Mesenchymal stem cell (in vitro differentiated cells and primary cell): ENCODE measurements at regions not wholly inside any gene's neighbourhood (a gene's known extent, or its start where the extent isn't known, plus 50 kb on each side); places are given as distances from the start of the nearest gene placed in this dataset.

Experiments used
- DNase-seq: peaks from one replicate; pipeline ENCODE4 v3.0.0-alpha.2; 2013
- H2AFZ ChIP-seq: one replicate; pipeline ENCODE4 v1.6.1; 2013; ENCODE audit warnings: low read depth, mild to moderate bottlenecking, control low read depth, inconsistent platforms, low read length, moderate library complexity
- H2AK5ac ChIP-seq: 2 replicates; pipeline ENCODE4 v1.6.1; 2013; ENCODE audit warnings: low read length, moderate library complexity, mild to moderate bottlenecking, inconsistent platforms; ENCODE audit not compliant: severe bottlenecking
- H2BK120ac ChIP-seq: one replicate; pipeline ENCODE4 v1.6.1; 2013; ENCODE audit warnings: low read depth, mild to moderate bottlenecking, inconsistent platforms, low read length, moderate library complexity
- H2BK12ac ChIP-seq, 2 experiments: one replicate each; pipeline ENCODE4 v1.6.1; 2013; ENCODE audit warnings: inconsistent platforms in 2 of 2, low read length in 2 of 2, mild to moderate bottlenecking in 2 of 2, moderate library complexity in 2 of 2, control low read depth in 1 of 2
- H2BK15ac ChIP-seq: one replicate; pipeline ENCODE4 v1.6.1; 2013; ENCODE audit warnings: mild to moderate bottlenecking, low read depth, inconsistent platforms; ENCODE audit not compliant: poor library complexity, severe bottlenecking
- H2BK5ac ChIP-seq: 2 replicates; pipeline ENCODE4 v1.6.1; 2013; ENCODE audit warnings: low read depth, mild to moderate bottlenecking, low read length, control low read depth, inconsistent platforms; ENCODE audit not compliant: poor library complexity, severe bottlenecking
- H3K14ac ChIP-seq, 2 experiments: one replicate each; pipeline ENCODE4 v1.6.1; 2013; ENCODE audit warnings: inconsistent platforms in 2 of 2, low read length in 2 of 2, control low read depth in 1 of 2, mild to moderate bottlenecking in 1 of 2, moderate library complexity in 1 of 2
- H3K18ac ChIP-seq, 2 experiments: one replicate each; pipeline ENCODE4 v1.6.1; 2013; ENCODE audit warnings: inconsistent platforms in 2 of 2, low read length in 2 of 2, control low read depth in 1 of 2, low read depth in 1 of 2, mild to moderate bottlenecking in 1 of 2
- H3K23ac ChIP-seq, 2 experiments: one replicate each; pipeline ENCODE4 v1.6.1; 2013; ENCODE audit warnings: inconsistent platforms in 2 of 2, low read length in 2 of 2, mild to moderate bottlenecking in 2 of 2, moderate library complexity in 2 of 2, control low read depth in 1 of 2
- H3K27ac ChIP-seq: 2 replicates; pipeline ENCODE4 v1.5.1; 2013; ENCODE audit warnings: mild to moderate bottlenecking, moderate library complexity, low read length, control low read depth, inconsistent platforms; ENCODE audit not compliant: poor library complexity, severe bottlenecking
- H3K27me3 ChIP-seq, 2 experiments: 2 replicates each; pipeline versions ENCODE4 v1.6.1 to v1.7.0; 2013; ENCODE audit warnings: low read length in 2 of 2, mild to moderate bottlenecking in 2 of 2, moderate library complexity in 2 of 2, control low read depth in 1 of 2, inconsistent platforms in 1 of 2; ENCODE audit not compliant: control insufficient read depth in 1 of 2, insufficient read depth in 1 of 2
- H3K36me3 ChIP-seq, 2 experiments: 2 replicates each; pipeline versions ENCODE4 v1.6.1 to v1.7.0; 2013; ENCODE audit warnings: low read length in 2 of 2, control low read depth in 1 of 2, inconsistent platforms in 1 of 2, low read depth in 1 of 2, mild to moderate bottlenecking in 1 of 2; ENCODE audit not compliant: insufficient read depth in 2 of 2, control insufficient read depth in 1 of 2
- H3K4ac ChIP-seq, 2 experiments: one replicate each; pipeline ENCODE4 v1.6.1; 2013; ENCODE audit warnings: inconsistent platforms in 2 of 2, low read length in 2 of 2, mild to moderate bottlenecking in 2 of 2, moderate library complexity in 2 of 2, control low read depth in 1 of 2, low read depth in 1 of 2
- H3K4me1 ChIP-seq: 2 replicates; pipeline ENCODE4 v1.6.1; 2013; ENCODE audit warnings: low read depth, low read length, control low read depth; ENCODE audit not compliant: control insufficient read depth, insufficient read depth
- H3K4me2 ChIP-seq: 2 replicates; pipeline ENCODE4 v1.6.1; 2013; ENCODE audit warnings: low read length, mild to moderate bottlenecking, inconsistent platforms; ENCODE audit not compliant: poor library complexity, severe bottlenecking
- H3K4me3 ChIP-seq, 2 experiments: 2 replicates each; pipeline versions ENCODE4 v1.5.1 to v1.7.0; 2013; ENCODE audit warnings: low read length in 2 of 2, mild to moderate bottlenecking in 2 of 2, control low read depth in 1 of 2, low read depth in 1 of 2; ENCODE audit not compliant: insufficient read depth in 1 of 2
- H3K79me1 ChIP-seq: replicated peaks from 2 replicates; pipeline ENCODE4 v1.6.1; 2013; ENCODE audit warnings: mild to moderate bottlenecking, control low read depth, low read length, inconsistent platforms; ENCODE audit not compliant: poor library complexity, severe bottlenecking
- H3K9ac ChIP-seq: 2 replicates; pipeline ENCODE4 v1.7.0; 2013; ENCODE audit warnings: mild to moderate bottlenecking, low read length, moderate library complexity
- H3K9me3 ChIP-seq: 2 replicates; pipeline ENCODE4 v1.7.0; 2013; ENCODE audit warnings: mild to moderate bottlenecking, low read length; ENCODE audit not compliant: control insufficient read depth
- H4K8ac ChIP-seq: one replicate; pipeline ENCODE4 v1.6.1; 2013; ENCODE audit warnings: inconsistent platforms, mild to moderate bottlenecking, low read length, moderate library complexity
- H4K91ac ChIP-seq: one replicate; pipeline ENCODE4 v1.6.1; 2013; ENCODE audit warnings: mild to moderate bottlenecking, low read length, inconsistent platforms
- WGBS: methylation state at CpG from one replicate; pipeline ENCODE4 v1.1.7; 2013; ENCODE audit warnings: mixed read lengths; 5-methylcytosine and 5-hydroxymethylcytosine counted together

DNA sequence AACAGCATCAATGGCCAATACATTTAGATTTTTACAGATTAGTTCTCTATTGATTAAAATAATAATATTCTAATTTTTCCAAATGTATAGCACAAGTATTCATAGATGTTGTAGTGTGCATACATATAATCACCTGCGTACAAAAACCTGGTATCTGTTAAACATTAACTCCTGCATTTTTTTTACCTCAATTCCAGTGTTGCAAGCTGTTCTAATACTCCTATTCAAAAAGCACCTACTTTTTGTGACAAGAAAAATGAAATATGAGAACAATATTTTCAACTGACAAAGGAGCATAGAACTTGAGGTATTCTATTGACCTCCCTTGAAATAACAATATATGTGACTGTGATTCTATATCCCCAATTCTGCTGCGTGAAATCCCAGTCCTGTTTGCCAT, 422.9 kb upstream of the PCDH20 start:
- Histone ChIP-seq H3K79me1 (no peaks in the 10 kb centered on the region), H3K4me2 (no peak overlapping the region), H4K8ac (no peak overlapping the region), H4K91ac (no peak overlapping the region), H3K4ac (no peak overlapping the region), H3K4me1 (no peaks in the 10 kb centered on the region), H3K23ac (no peak overlapping the region), H3K18ac (no peak overlapping the region), H3K9me3 (no peaks in the 10 kb centered on the region), H2AFZ (no peak overlapping the region), H2BK5ac (no peak overlapping the region), H2BK12ac (no peak overlapping the region), H3K36me3 (no peaks in the 10 kb centered on the region), H2AK5ac (no peak overlapping the region), H3K14ac (no peak overlapping the region), H3K9ac (no peak overlapping the region), H3K27me3 (no peaks in the 10 kb centered on the region), H2BK120ac (no peak overlapping the region), H3K4me3 (no peak overlapping the region), H3K27ac (no peak overlapping the region), H2BK15ac (no peak overlapping the region)
- DNase-seq, result no peak
- WGBS, result 100% methylated on average over 1 of the region's 2 CpGs

DNA sequence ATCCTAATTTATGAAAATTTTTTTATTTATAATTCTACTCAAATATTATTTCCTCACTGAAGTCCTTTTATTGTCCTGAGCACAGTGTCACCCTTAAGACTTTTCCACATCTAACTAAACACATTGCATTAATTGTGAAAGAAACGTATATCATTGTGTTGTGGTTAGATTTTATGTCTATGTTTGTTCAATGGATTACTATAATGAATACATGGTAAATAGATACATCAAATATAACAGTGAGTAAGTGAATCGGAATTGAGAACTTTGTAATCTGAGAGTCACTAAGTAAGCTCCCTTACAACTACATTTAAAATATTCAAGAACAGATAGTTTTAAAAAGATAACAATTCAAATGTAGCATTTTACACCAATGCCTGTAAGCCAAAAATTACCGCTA, 417.6 kb upstream of the PCDH20 start:
- no peak overlapping the region for H3K18ac ChIP-seq
- H3K9ac ChIP-seq, result no peak overlapping the region
- H2AFZ ChIP-seq, result no peak overlapping the region
- H3K79me1 ChIP-seq, result no peaks in the 10 kb centered on the region
- H2BK15ac ChIP-seq, result no peak overlapping the region
- H4K91ac ChIP-seq, result no peak overlapping the region
- no peak overlapping the region for H2BK120ac ChIP-seq
- no peak overlapping the region for H2BK5ac ChIP-seq
- peaks cover 9% of the 10 kb centered on the region for H3K9me3 ChIP-seq
- 82% methylated on average over 1 of the region's 3 CpGs for WGBS
- H3K4me3 ChIP-seq, result no peak overlapping the region
- H3K4ac ChIP-seq, result no peak overlapping the region
- no peak overlapping the region for H2AK5ac ChIP-seq
- no peak overlapping the region for H3K4me2 ChIP-seq
- H3K4me1 ChIP-seq, result no peaks in the 10 kb centered on the region
- no peaks in the 10 kb centered on the region for H3K36me3 ChIP-seq
- H4K8ac ChIP-seq, result no peak overlapping the region
- no peak overlapping the region for H3K27ac ChIP-seq
- no peaks in the 10 kb centered on the region for H3K27me3 ChIP-seq
- no peak overlapping the region for H3K14ac ChIP-seq
- H2BK12ac ChIP-seq, result no peak overlapping the region
- H3K23ac ChIP-seq, result no peak overlapping the region
- DNase-seq, result no peak

DNA sequence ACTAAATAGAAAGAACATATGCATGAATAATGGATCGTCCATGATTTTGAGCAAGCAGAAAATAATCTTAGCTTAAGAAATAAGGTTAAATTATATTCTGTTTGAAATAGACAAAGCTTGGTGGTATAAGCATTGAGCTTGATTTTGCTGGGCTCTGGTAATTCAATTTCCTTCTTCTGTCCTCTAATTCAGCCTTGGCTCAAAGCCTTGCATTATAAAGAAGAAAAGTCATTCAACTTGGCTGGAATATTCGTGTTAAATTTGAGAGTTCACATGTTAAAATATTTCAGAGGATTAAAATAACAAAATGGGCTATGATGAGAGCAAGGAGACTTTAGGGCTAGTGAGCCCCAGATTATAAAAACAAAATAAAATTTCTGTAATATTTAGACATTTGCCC, 415.4 kb upstream of the PCDH20 start:
- H3K23ac ChIP-seq, result no peak overlapping the region
- H3K27ac ChIP-seq, result no peak overlapping the region
- no peaks in the 10 kb centered on the region for H3K27me3 ChIP-seq
- no peaks in the 10 kb centered on the region for H3K36me3 ChIP-seq
- H2BK15ac ChIP-seq, result no peak overlapping the region
- H2AFZ ChIP-seq, result no peak overlapping the region
- no peak overlapping the region for H3K18ac ChIP-seq
- no peak overlapping the region for H3K4ac ChIP-seq
- peaks cover 9% of the 10 kb centered on the region for H3K9me3 ChIP-seq
- no peak overlapping the region for H2BK12ac ChIP-seq
- no peak overlapping the region for H4K8ac ChIP-seq
- no peak overlapping the region for H3K14ac ChIP-seq
- no peak overlapping the region for H2AK5ac ChIP-seq
- H2BK5ac ChIP-seq, result no peak overlapping the region
- WGBS, result 51% methylated on average over 2 of the region's 2 CpGs
- H2BK120ac ChIP-seq, result no peak overlapping the region
- no peak overlapping the region for H3K9ac ChIP-seq
- H3K4me2 ChIP-seq, result no peak overlapping the region
- no peak overlapping the region for H4K91ac ChIP-seq
- DNase-seq, result no peak
- no peak overlapping the region for H3K4me3 ChIP-seq
- no peaks in the 10 kb centered on the region for H3K79me1 ChIP-seq
- no peaks in the 10 kb centered on the region for H3K4me1 ChIP-seq

DNA sequence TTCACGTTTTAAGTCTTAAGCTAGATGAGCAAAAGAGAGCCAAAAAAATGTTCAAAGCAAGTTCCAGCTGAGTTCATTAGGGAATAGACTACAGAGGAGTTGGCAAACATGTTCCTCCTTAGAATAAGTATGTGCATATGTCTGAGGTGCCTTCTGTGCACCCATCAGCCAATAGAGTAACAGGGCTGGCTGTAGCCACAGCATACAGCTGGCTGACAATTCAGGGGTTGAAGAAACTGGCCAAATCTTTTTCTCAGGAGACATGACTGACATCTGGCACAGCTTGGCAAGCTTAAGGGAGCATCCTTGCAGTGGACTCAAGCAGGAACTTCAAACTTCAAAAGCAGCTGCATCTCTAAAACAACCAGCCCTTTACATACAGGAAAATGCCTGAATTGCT, 414.8 kb upstream of the PCDH20 start:
- no peak overlapping the region for H4K8ac ChIP-seq
- no peak for DNase-seq
- H3K9me3 ChIP-seq, result peaks cover 9% of the 10 kb centered on the region
- no peaks in the 10 kb centered on the region for H3K4me1 ChIP-seq
- no peak overlapping the region for H2BK5ac ChIP-seq
- no peak overlapping the region for H2AK5ac ChIP-seq
- no peak overlapping the region for H3K23ac ChIP-seq
- H3K14ac ChIP-seq, result no peak overlapping the region
- no peaks in the 10 kb centered on the region for H3K79me1 ChIP-seq
- no peak overlapping the region for H3K27ac ChIP-seq
- WGBS, result 32% methylated on average over 1 of the region's 1 CpG
- no peak overlapping the region for H2AFZ ChIP-seq
- H3K18ac ChIP-seq, result no peak overlapping the region
- no peak overlapping the region for H3K4me3 ChIP-seq
- no peak overlapping the region for H3K9ac ChIP-seq
- no peak overlapping the region for H3K4ac ChIP-seq
- no peaks in the 10 kb centered on the region for H3K27me3 ChIP-seq
- no peak overlapping the region for H4K91ac ChIP-seq
- H3K36me3 ChIP-seq, result no peaks in the 10 kb centered on the region
- H2BK120ac ChIP-seq, result no peak overlapping the region
- H2BK12ac ChIP-seq, result no peak overlapping the region
- no peak overlapping the region for H3K4me2 ChIP-seq
- H2BK15ac ChIP-seq, result no peak overlapping the region
